NB4 (cell line): ENCODE measurements at regions not wholly inside any gene's neighbourhood (a gene's known extent, or its start where the extent isn't known, plus 50 kb on each side); places are given as distances from the start of the nearest gene placed in this dataset.
A peak's percentile ranks its signal among the peaks of the same experiment; 100 is the strongest.
"Not testable (repeated sequence)": the region's sequence is repeated elsewhere in the genome, so short reads cannot be mapped to it uniquely, and the experiment has no call there.

Experiments used
- DNase-seq: peaks from one replicate; pipeline ENCODE4 v3.0.0; 2010; ENCODE audit warnings: low read depth
- H3K4me3 ChIP-seq: one replicate; pipeline ENCODE4 v1.5.1; 2011; ENCODE audit warnings: mild to moderate bottlenecking, low read depth, low read length, moderate library complexity
- CTCF ChIP-seq: IDR thresholded peaks from one replicate; pipeline ENCODE4 v1.5.1; 2012; ENCODE audit warnings: low read depth, low read length
- MAX ChIP-seq: IDR thresholded peaks from 2 replicates; pipeline ENCODE4 v1.6.1; 2011; ENCODE audit warnings: low read depth, low read length
- MYC ChIP-seq: IDR thresholded peaks from 2 replicates; pipeline ENCODE4 v1.6.1; 2011; ENCODE audit warnings: low read depth, low read length
- POLR2A ChIP-seq: IDR thresholded peaks from 2 replicates; pipeline ENCODE4 v1.6.1; 2011; ENCODE audit warnings: mild to moderate bottlenecking; ENCODE audit not compliant: insufficient read length; ENCODE audit errors: extremely low read depth

DNA sequence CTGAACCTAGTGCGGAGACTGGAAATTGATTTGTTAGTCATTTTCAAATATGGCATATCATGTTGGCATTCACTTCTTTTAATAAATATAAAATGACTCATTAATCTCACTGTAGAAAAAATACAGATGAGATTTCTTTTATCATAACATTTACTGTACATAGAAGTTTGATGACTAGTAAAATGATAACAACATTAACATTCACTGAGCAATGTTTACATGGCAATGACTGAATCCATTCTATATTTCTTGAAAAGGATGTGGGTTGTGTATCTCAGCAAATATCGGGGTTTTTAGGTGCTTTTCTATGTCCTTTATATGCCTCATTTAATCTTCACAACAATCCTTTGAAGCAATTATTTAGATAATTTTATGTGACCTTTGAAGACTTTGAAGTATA is 920.9 kb upstream of the FAT3 start:
- no peak for TF ChIP-seq CTCF
- no peak for DNase-seq
- no peak overlapping the region for H3K4me3 ChIP-seq

GRCh38 chr11:91299980-91300379 is 924.6 kb upstream of the FAT3 start:
- peak; percentile 8 for DNase-seq
- no peak overlapping the region for H3K4me3 ChIP-seq
- no peak for TF ChIP-seq MYC
- TF ChIP-seq CTCF: no peak
- no peak for TF ChIP-seq POLR2A
- no peak for TF ChIP-seq MAX

DNA sequence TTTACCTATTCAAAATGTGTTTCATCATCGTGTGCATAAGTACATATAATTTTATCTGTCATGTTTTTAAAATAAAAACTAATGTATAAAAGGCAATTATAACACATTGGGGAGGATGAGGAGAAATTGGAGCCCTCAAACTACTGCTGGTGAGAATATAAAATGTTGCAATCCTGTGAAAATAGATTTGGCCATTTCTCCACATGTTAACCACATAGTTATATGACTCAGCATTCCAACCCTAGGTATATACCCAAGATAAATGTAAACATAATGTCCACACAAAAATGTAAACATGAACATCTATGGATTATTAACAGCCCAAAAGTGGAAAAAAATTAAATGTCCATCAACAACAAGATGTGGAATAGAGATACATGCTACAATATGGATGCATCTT is 928.0 kb upstream of the FAT3 start:
- peak; percentile 14 for DNase-seq
- TF ChIP-seq MAX (no peak), CTCF (no peak)
- H3K4me3 ChIP-seq: no peak overlapping the region

DNA sequence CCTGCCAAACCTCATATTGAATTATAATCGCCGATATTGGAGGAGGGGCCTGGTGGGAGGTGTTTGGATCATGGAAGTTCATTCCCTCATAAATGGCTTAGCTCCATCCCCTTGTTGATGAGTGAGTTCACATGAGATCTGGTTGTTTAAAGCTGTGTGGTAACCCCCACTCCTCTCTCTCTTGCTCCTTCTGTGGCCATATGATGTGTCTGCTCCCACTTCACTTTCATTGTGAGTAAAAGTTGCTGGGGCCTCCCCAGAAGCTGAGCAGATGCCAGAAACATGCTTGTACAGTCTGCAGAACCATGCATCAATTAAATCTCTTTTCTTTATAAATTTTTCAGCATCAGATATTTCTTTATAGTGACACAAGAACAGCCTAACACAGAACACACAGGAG is 929.0 kb upstream of the FAT3 start:
- H3K4me3 ChIP-seq: no peak overlapping the region
- TF ChIP-seq CTCF (no peak), MYC (no peak), MAX (no peak), POLR2A (no peak)
- DNase-seq: no peak

- H3K4me3 ChIP-seq: no peak overlapping the region
- DNase-seq: peak; percentile 9
- TF ChIP-seq MYC (no peak), MAX (no peak), POLR2A (no peak), CTCF (no peak)
These were observed 931.5 kb upstream of the FAT3 start for GRCh38 chr11:91293119-91293518.

- TF ChIP-seq CTCF (no peak), MAX (no peak), MYC (no peak), POLR2A (no peak)
- no peak for DNase-seq
- H3K4me3 ChIP-seq: no peak overlapping the region
These were observed 952.5 kb upstream of the FAT3 start for GRCh38 chr11:91272089-91272488.

DNA sequence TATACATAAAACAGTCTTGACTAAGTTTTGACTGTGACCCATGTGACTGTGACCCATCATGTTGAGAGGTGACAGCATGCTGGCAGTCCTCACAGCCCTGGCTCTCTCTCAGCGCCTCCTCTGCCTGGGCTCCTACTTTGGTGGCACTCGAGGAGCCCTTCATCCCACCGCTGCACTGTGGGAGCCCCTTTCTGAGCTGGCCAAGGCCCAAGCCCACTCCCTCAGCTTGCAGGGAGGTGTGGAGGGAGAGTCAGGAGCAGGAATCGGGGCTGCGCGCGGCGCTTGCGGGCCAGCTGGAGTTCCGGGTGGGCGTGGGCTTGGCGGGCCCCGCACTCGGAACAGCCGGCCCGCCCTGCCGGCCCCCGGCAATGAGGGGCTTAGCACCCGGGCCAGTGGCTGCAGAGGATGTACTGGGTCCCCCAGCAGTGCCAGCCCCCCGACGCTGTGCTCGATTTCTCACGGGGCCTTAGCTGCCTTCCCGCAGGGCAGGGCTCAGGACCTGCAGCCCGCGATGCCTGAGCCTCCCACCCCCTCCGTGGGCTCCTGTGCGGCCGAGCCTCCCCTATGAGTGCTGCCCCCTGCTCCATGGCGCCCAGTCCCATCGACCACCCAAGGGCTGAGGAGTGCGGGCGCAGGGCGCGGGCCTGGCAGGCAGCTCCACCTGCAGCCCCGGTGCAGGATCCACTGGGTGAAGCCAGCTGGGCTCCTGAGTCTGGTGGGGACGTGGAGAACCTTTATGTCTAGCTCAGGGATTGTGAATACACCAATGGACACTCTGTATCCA is 955.9 kb upstream of the FAT3 start:
- not testable (repeated sequence) for H3K4me3 ChIP-seq

More for the DNA sequence above, 955.9 kb upstream of the FAT3 start:
- not testable (repeated sequence) for DNase-seq
